GM13977 (cell line): ENCODE measurements at regions not wholly inside any gene's neighbourhood (a gene's known extent, or its start where the extent isn't known, plus 50 kb on each side); places are given as distances from the start of the nearest gene placed in this dataset.
"Not testable (repeated sequence)": the region's sequence is repeated elsewhere in the genome, so short reads cannot be mapped to it uniquely, and the experiment has no call there.

Source experiments
- DNase-seq: peaks from one replicate; pipeline ENCODE4 v3.0.0; 2012; ENCODE audit warnings: low spot score
- CTCF ChIP-seq: IDR thresholded peaks from 2 replicates; pipeline ENCODE4 v1.5.1; 2012; ENCODE audit warnings: mild to moderate bottlenecking, control low read depth; ENCODE audit not compliant: insufficient read depth; ENCODE audit errors: extremely low read depth, missing control alignments
- in situ Hi-C: fragments of 300-500 bp; cut with MboI; formaldehyde crosslinking; loops from one replicate; pipeline ENCODE4 v1.12.0; 2022; ENCODE audit warnings: low sequenced_read_pairs, low pct_unique_long_range_greater_than_20kb, mixed read lengths, inconsistent platforms; ENCODE audit not compliant: unreplicated experiment

- no peak for TF ChIP-seq CTCF
- in situ Hi-C loops: no loop called here
- no peak for DNase-seq
Measured at GRCh38 chr6:111925296-111925695, 52.0 kb upstream of the FYN start.

GRCh38 chr6:111926731-111927302 lies 53.6 kb upstream of the FYN start:
- in situ Hi-C loops: no loop called here
- DNase-seq: no peak
- TF ChIP-seq CTCF: no peak

GRCh38 chr6:111927321-111927720 lies 54.1 kb upstream of the FYN start:
- DNase-seq: no peak
- TF ChIP-seq CTCF: no peak
- in situ Hi-C loops: no loop called here

- DNase-seq: no peak
- TF ChIP-seq CTCF: no peak
- in situ Hi-C loops: no loop called here
Measured at GRCh38 chr6:111928139-111928538, 54.9 kb upstream of the FYN start.

- in situ Hi-C loops, DNase-seq: not testable (repeated sequence)
Measured at GRCh38 chr6:111934611-111935010, 61.4 kb upstream of the FYN start.

GRCh38 chr6:111936718-111937117 lies 63.5 kb upstream of the FYN start:
- TF ChIP-seq CTCF: no peak
- no peak for DNase-seq

GRCh38 chr6:111938710-111939109 lies 65.5 kb upstream of the FYN start:
- no peak for TF ChIP-seq CTCF
- no peak for DNase-seq
- in situ Hi-C loops: no loop called here

More at GRCh38 chr6:111936718-111937117, 63.5 kb upstream of the FYN start:
- in situ Hi-C loops: no loop called here
